B cell (primary cell): ENCODE measurements at regions not wholly inside any gene's neighbourhood (a gene's known extent, or its start where the extent isn't known, plus 50 kb on each side); places are given as distances from the start of the nearest gene placed in this dataset.

Source experiments
- ATAC-seq: fragments of 200-7000 bp; cut with Tn5 transposase; one replicate; pipeline ENCODE4 v1.10.0; 2021; ENCODE audit warnings: low read depth, mild to moderate bottlenecking, moderate number of reproducible peaks, moderate library complexity
- CTCF ChIA-PET: fragments of 350-600 bp; sonication (Branson Sonifier 250); formaldehyde crosslinking; loops from one replicate; lab custom pipeline; 2021; ENCODE audit warnings: antibody characterized with exemption, inconsistent platforms; lab: Charles Lee
- POLR2A ChIA-PET: fragments of 350-600 bp; sonication (Branson Sonifier 250); formaldehyde crosslinking; loops from one replicate; lab custom pipeline; 2021; ENCODE audit warnings: antibody characterized with exemption; lab: Charles Lee
- DNase-seq: peaks from one replicate; pipeline ENCODE4 v3.0.0; 2013
- H2AFZ ChIP-seq: 2 replicates; pipeline ENCODE4 v1.6.1; 2012; ENCODE audit warnings: mild to moderate bottlenecking, low read depth, low read length; ENCODE audit not compliant: insufficient read depth, poor library complexity, severe bottlenecking
- H3K27ac ChIP-seq, 2 donors: 1 replicate in 1 of 2; 2 replicates in 1 of 2; pipeline ENCODE4 v1.5.1; 2012 to 2013; ENCODE audit warnings: low read length in 2 of 2, mild to moderate bottlenecking in 2 of 2, moderate library complexity in 1 of 2
- H3K27me3 ChIP-seq, 4 experiments: fragments of 200-600 bp in 1 of 4; sonication (generic) in 1 of 4; replicated peaks in 1 of 4; 1 replicate in 2 of 4; 2 replicates in 2 of 4; pipeline versions ENCODE4 v1.6.1 to v1.7.0; 2013 to 2016; ENCODE audit warnings: low read length in 3 of 4, mild to moderate bottlenecking in 2 of 4, mixed read lengths in 1 of 4, moderate library complexity in 1 of 4; ENCODE audit not compliant: insufficient read depth in 4 of 4, control insufficient read depth in 3 of 4; ENCODE audit errors: control extremely low read depth in 1 of 4
- H3K36me3 ChIP-seq, 2 experiments: replicated peaks in 1 of 2; 1 replicate in 1 of 2; 2 replicates in 1 of 2; pipeline versions ENCODE4 v1.6.1 to v1.7.1; 2013; ENCODE audit warnings: low read length in 1 of 2; ENCODE audit not compliant: insufficient read depth in 2 of 2, control insufficient read depth in 1 of 2; ENCODE audit errors: control extremely low read depth in 1 of 2, extremely low read depth in 1 of 2
- H3K4me1 ChIP-seq, 2 donors: fragments of 200-600 bp in 1 of 2; sonication (generic) in 1 of 2; 1 replicate in 1 of 2; 2 replicates in 1 of 2; pipeline versions ENCODE4 v1.5.1 to v1.6.1; 2013 to 2017; ENCODE audit warnings: low read length in 2 of 2; ENCODE audit not compliant: control insufficient read depth in 2 of 2, insufficient read depth in 2 of 2
- H3K4me2 ChIP-seq: replicated peaks from 2 replicates; pipeline ENCODE3; 2012; ENCODE audit warnings: mild to moderate bottlenecking, low read depth, low read length; ENCODE audit not compliant: poor library complexity, severe bottlenecking
- H3K4me3 ChIP-seq, 5 experiments: fragments of 200-600 bp in 1 of 5; sonication (generic) in 1 of 5; 1 replicate in 3 of 5; 2 replicates in 2 of 5; pipeline versions ENCODE4 v1.5.1 to v1.7.0; 2011 to 2016; ENCODE audit warnings: low read length in 4 of 5, mild to moderate bottlenecking in 4 of 5, low read depth in 2 of 5, control low read depth in 1 of 5, moderate library complexity in 1 of 5; ENCODE audit not compliant: insufficient read depth in 1 of 5; ENCODE audit errors: control extremely low read depth in 1 of 5, extremely low read depth in 1 of 5
- H3K79me2 ChIP-seq: fragments of 200-600 bp; sonication (generic); one replicate; pipeline ENCODE4 v1.6.0; 2016; ENCODE audit warnings: low read length; ENCODE audit not compliant: control insufficient read depth, insufficient read depth
- H3K9ac ChIP-seq: fragments of 200-600 bp; sonication (generic); 2 replicates; pipeline ENCODE4 v1.6.1; 2017; ENCODE audit warnings: mild to moderate bottlenecking, low read length, moderate library complexity
- H3K9me3 ChIP-seq, 3 donors: one replicate each; pipeline versions ENCODE4 v1.6.1 to v1.7.1; 2013; ENCODE audit warnings: low read length in 2 of 3; ENCODE audit not compliant: control insufficient read depth in 2 of 3, insufficient read depth in 1 of 3; ENCODE audit errors: control extremely low read depth in 1 of 3
- H4K20me1 ChIP-seq: 2 replicates; pipeline ENCODE4 v1.6.0; 2012; ENCODE audit warnings: mild to moderate bottlenecking, low read length; ENCODE audit not compliant: insufficient read depth, control insufficient read depth, poor library complexity, severe bottlenecking
- H3K27ac Mint-ChIP-seq: one replicate; pipeline ENCODE4 v1.8.0; 2021; ENCODE audit warnings: mixed read lengths
- H3K27me3 Mint-ChIP-seq: one replicate; pipeline ENCODE4 v1.8.0; 2021; ENCODE audit warnings: mixed read lengths
- H3K4me1 Mint-ChIP-seq: one replicate; pipeline ENCODE4 v1.8.0; 2021; ENCODE audit warnings: mixed read lengths
- H3K4me3 Mint-ChIP-seq: one replicate; pipeline ENCODE4 v1.8.0; 2021; ENCODE audit warnings: mixed read lengths
- H3K9me3 Mint-ChIP-seq: one replicate; pipeline ENCODE4 v1.8.0; 2022; ENCODE audit warnings: mixed read lengths; ENCODE audit not compliant: insufficient read depth
- EZH2 ChIP-seq: IDR thresholded peaks from 2 replicates; pipeline ENCODE4 v1.6.1; 2012; ENCODE audit warnings: borderline replicate concordance, low read depth, mild to moderate bottlenecking, moderate library complexity, low read length; ENCODE audit not compliant: insufficient read depth, poor library complexity, severe bottlenecking
- WGBS: methylation state at CpG from one replicate; pipeline ENCODE4 v1.1.5; 2013; ENCODE audit warnings: missing lambda C conversion rate; ENCODE audit not compliant: insufficient coverage; 5-methylcytosine and 5-hydroxymethylcytosine counted together
- intact Hi-C: fragments of 100-400 bp; cut with micrococcal nuclease; formaldehyde crosslinking; loops from one replicate; pipeline ENCODE4 v1.10.0; 2022
- TF ChIP-seq, protein P1 (sequence below): fragments of 200-600 bp; IDR thresholded peaks from one replicate; pipeline ENCODE4 v1.8.0; 2022; ENCODE audit warnings: antibody characterized with exemption, mild to moderate bottlenecking

DNA sequence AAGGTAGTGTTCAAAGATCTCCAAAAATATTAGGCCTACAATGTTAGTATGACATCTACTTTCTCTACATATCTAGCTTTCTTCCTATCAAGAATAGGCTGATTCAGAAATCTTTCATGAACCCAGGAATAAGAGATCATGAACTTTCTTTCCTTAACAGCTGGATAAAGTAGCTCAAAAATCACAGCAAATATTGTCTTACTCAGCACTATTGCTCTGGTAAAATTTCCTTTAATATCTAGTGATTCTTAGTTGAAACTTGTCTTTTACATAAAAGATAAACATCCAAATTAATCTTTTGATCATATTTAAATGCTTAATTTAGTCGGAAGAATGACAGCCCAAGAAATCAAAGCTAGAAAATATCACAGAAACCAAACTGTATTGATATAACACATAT is 131.9 kb downstream of the NOL4 start:
- no CpG with 5 or more reads among the region's 1 CpG for WGBS
- DNase-seq, result no peak
- no peak overlapping the region for H3K9ac ChIP-seq
- no peak for ATAC-seq
- H3K4me1 Mint-ChIP-seq, result no peaks in the 10 kb centered on the region
- no peaks in the 10 kb centered on the region for H3K27me3 ChIP-seq
- H3K4me3 ChIP-seq, result no peak overlapping the region
- H3K27me3 Mint-ChIP-seq, result no peaks in the 10 kb centered on the region
- no peaks in the 10 kb centered on the region for H3K9me3 Mint-ChIP-seq
- ChIA-PET POLR2A (no interaction called here), CTCF (no interaction called here)
- H3K27ac Mint-ChIP-seq, result no peak overlapping the region
- TF ChIP-seq, protein P1, sequence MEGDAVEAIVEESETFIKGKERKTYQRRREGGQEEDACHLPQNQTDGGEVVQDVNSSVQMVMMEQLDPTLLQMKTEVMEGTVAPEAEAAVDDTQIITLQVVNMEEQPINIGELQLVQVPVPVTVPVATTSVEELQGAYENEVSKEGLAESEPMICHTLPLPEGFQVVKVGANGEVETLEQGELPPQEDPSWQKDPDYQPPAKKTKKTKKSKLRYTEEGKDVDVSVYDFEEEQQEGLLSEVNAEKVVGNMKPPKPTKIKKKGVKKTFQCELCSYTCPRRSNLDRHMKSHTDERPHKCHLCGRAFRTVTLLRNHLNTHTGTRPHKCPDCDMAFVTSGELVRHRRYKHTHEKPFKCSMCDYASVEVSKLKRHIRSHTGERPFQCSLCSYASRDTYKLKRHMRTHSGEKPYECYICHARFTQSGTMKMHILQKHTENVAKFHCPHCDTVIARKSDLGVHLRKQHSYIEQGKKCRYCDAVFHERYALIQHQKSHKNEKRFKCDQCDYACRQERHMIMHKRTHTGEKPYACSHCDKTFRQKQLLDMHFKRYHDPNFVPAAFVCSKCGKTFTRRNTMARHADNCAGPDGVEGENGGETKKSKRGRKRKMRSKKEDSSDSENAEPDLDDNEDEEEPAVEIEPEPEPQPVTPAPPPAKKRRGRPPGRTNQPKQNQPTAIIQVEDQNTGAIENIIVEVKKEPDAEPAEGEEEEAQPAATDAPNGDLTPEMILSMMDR, result no peak
- TF ChIP-seq EZH2, result no peak
- no peak overlapping the region for H3K4me2 ChIP-seq
- no peaks in the 10 kb centered on the region for H3K36me3 ChIP-seq
- H4K20me1 ChIP-seq, result no peaks in the 10 kb centered on the region
- no peaks in the 10 kb centered on the region for H3K9me3 ChIP-seq
- no peak overlapping the region for H3K4me3 Mint-ChIP-seq
- no peak overlapping the region for H2AFZ ChIP-seq
- no peak overlapping the region for H3K27ac ChIP-seq
- intact Hi-C loops, result no loop called here
- H3K4me1 ChIP-seq, result no peaks in the 10 kb centered on the region
- no peaks in the 10 kb centered on the region for H3K79me2 ChIP-seq

DNA sequence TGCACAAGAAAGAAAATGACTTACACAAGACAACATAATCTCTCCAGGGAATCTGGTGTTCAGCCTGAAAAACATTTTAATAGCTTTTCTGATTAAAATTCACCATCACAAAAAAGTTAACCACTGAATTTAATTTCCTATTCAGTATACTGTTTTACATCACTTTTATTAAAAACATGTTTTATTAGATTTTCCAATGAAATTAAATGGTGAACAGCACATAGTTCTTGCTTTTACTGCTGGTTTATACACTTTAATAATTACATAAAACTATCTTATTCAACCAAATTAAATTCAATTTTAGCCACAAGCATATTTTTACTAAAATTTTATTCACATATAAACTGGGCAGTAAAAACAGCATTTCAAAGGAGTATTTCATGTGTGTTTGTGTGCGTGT is 138.3 kb downstream of the NOL4 start:
- Mint-ChIP-seq H3K27me3 (no peaks in the 10 kb centered on the region), H3K9me3 (no peaks in the 10 kb centered on the region), H3K4me3 (no peak overlapping the region), H3K4me1 (no peaks in the 10 kb centered on the region), H3K27ac (no peak overlapping the region)
- POLR2A ChIA-PET, result no interaction called here
- no peak overlapping the region for H2AFZ ChIP-seq
- WGBS, result no CpG with 5 or more reads among the region's 1 CpG
- DNase-seq, result no peak
- CTCF ChIA-PET, result no interaction called here
- ATAC-seq, result no peak
- H3K9ac ChIP-seq, result no peak overlapping the region
- no peak for TF ChIP-seq EZH2
- TF ChIP-seq, protein P1, result no peak
- H3K36me3 ChIP-seq, result no peaks in the 10 kb centered on the region
- intact Hi-C loops, result no loop called here
- H3K4me1 ChIP-seq, result no peaks in the 10 kb centered on the region
- no peaks in the 10 kb centered on the region for H4K20me1 ChIP-seq
- no peaks in the 10 kb centered on the region for H3K27me3 ChIP-seq
- H3K9me3 ChIP-seq, result no peaks in the 10 kb centered on the region
- H3K79me2 ChIP-seq, result no peaks in the 10 kb centered on the region
- no peak overlapping the region for H3K27ac ChIP-seq
- no peak overlapping the region for H3K4me2 ChIP-seq
- no peak overlapping the region for H3K4me3 ChIP-seq
